Suprapubic skin (tissue), 4 donors: ENCODE measurements at regions not wholly inside any gene's neighbourhood (a gene's known extent, or its start where the extent isn't known, plus 50 kb on each side); places are given as distances from the start of the nearest gene placed in this dataset.

Source experiments
- CTCF ChIP-seq, 2 donors: fragments of 200-600 bp in 1 of 2; fragments of 450-650 bp in 1 of 2; sonication (generic) in 1 of 2; IDR thresholded peaks; one replicate each; pipeline ENCODE4 v1.5.1; 2016 to 2019; ENCODE audit warnings: antibody characterized with exemption in 2 of 2, mild to moderate bottlenecking in 1 of 2, moderate library complexity in 1 of 2
- EP300 ChIP-seq: sonication (generic); formaldehyde crosslinking; IDR thresholded peaks from one replicate; pipeline ENCODE4 v1.6.1; 2017; ENCODE audit warnings: antibody characterized with exemption
- POLR2A ChIP-seq, 2 donors: fragments of 450-650 bp; IDR thresholded peaks; one replicate each; pipeline ENCODE4 v1.6.1; 2017; ENCODE audit warnings: antibody characterized with exemption in 2 of 2, mild to moderate bottlenecking in 2 of 2, moderate library complexity in 2 of 2
- POLR2AphosphoS5 ChIP-seq, 3 donors: sonication (generic); formaldehyde crosslinking; IDR thresholded peaks; one replicate each; pipeline ENCODE4 v1.6.1; 2017; ENCODE audit warnings: antibody characterized with exemption in 3 of 3

DNA sequence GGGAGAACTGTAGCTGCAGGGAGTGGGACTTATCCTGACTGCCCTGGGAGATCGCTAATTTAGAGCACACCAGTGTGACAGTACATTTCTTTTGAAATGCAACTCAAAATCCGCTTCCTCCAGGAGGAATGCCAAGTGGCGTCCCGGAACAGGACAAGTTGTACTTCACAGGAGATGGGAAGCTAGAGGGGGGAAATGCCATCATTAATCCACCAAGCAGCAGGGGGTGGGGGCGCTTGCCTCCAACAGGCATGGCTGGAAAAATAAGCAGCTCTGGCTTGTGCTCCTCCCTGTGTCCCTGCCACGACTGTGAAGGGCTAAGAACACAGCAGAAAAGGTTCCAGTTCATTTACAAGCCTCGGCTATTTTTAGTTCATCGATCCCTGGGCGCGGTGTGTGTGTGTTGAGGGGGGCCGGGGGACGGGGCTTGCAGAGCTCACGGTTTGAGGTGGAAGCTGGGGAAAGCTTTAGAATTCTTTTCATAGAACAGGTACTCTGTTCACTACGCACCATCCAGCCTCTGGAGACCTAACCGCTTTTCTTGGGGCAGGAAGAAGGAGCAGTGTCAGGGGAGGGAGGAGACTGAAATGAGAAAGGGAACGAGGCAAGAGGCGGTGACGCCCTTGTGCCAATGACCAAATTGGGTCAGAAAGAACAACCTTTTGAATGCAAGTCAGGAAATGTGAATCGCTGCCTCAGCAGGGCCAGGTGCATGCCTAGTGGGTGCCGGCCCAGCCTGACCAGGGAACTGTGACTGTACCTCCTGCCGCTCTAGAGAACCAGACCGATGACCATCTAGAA is 51.8 kb upstream of the DGKG start:
- no peak for TF ChIP-seq CTCF (IDR thresholded peaks at IDR 0.05)
- TF ChIP-seq POLR2A (IDR thresholded peaks at IDR 0.05), result no peak
- TF ChIP-seq POLR2AphosphoS5 (IDR thresholded peaks at IDR 0.05), result no peak
- TF ChIP-seq EP300, result peak; percentile 45
